H9 (cell line): ENCODE measurements at regions not wholly inside any gene's neighbourhood (a gene's known extent, or its start where the extent isn't known, plus 50 kb on each side); places are given as distances from the start of the nearest gene placed in this dataset.
"Not testable (repeated sequence)": the region's sequence is repeated elsewhere in the genome, so short reads cannot be mapped to it uniquely, and the experiment has no call there.

Experiments used
- DNase-seq: peaks from one replicate; pipeline ENCODE4 v3.0.0-alpha.2; 2017
- H2AFZ ChIP-seq: one replicate; pipeline ENCODE4 v1.6.1; 2013; ENCODE audit warnings: mild to moderate bottlenecking, low read length, control low read depth, moderate library complexity
- H2AK5ac ChIP-seq: 2 replicates; pipeline ENCODE4 v1.6.1; 2013; ENCODE audit warnings: low read length, control low read depth, mixed read lengths; ENCODE audit not compliant: insufficient read length
- H2BK120ac ChIP-seq: one replicate; pipeline ENCODE4 v1.6.1; 2013; ENCODE audit warnings: low read depth, mild to moderate bottlenecking, low read length, control low read depth, inconsistent platforms; ENCODE audit not compliant: poor library complexity, severe bottlenecking
- H2BK12ac ChIP-seq: 2 replicates; pipeline ENCODE4 v1.6.1; 2013; ENCODE audit warnings: low read length, control low read depth, mixed read lengths, low read depth; ENCODE audit not compliant: insufficient read length
- H2BK15ac ChIP-seq: 2 replicates; pipeline ENCODE4 v1.6.1; 2013; ENCODE audit warnings: low read depth, low read length, control low read depth
- H2BK20ac ChIP-seq: one replicate; pipeline ENCODE4 v1.6.1; 2013; ENCODE audit warnings: low read depth, mild to moderate bottlenecking, low read length, control low read depth, inconsistent platforms; ENCODE audit not compliant: poor library complexity, severe bottlenecking
- H2BK5ac ChIP-seq: 2 replicates; pipeline ENCODE4 v1.6.1; 2013; ENCODE audit warnings: low read length, control low read depth, mixed read lengths; ENCODE audit not compliant: insufficient read length
- H3K14ac ChIP-seq: 2 replicates; pipeline ENCODE4 v1.6.1; 2013; ENCODE audit warnings: low read length, control low read depth; ENCODE audit not compliant: insufficient read depth
- H3K18ac ChIP-seq: 2 replicates; pipeline ENCODE4 v1.6.1; 2013; ENCODE audit warnings: low read depth, mild to moderate bottlenecking, mixed read lengths, low read length, control low read depth; ENCODE audit not compliant: insufficient read length
- H3K23ac ChIP-seq: 2 replicates; pipeline ENCODE4 v1.6.1; 2013; ENCODE audit warnings: low read length, control low read depth, mixed read lengths, low read depth; ENCODE audit not compliant: insufficient read length
- H3K23me2 ChIP-seq: 2 replicates; pipeline ENCODE4 v1.6.1; 2013; ENCODE audit warnings: low read depth, mild to moderate bottlenecking, mixed read lengths, low read length, control low read depth; ENCODE audit not compliant: insufficient read length, poor library complexity, severe bottlenecking
- H3K27ac ChIP-seq: 2 replicates; pipeline ENCODE4 v1.5.1; 2013; ENCODE audit warnings: low read length, control low read depth, mixed read lengths, low read depth; ENCODE audit not compliant: insufficient read length
- H3K27me3 ChIP-seq: 2 replicates; pipeline ENCODE4 v1.6.1; 2013; ENCODE audit warnings: low read length, control low read depth, inconsistent platforms; ENCODE audit not compliant: insufficient read depth
- H3K4ac ChIP-seq: 2 replicates; pipeline ENCODE4 v1.6.1; 2013; ENCODE audit warnings: low read depth, mild to moderate bottlenecking, control low read depth, inconsistent platforms, low read length, moderate library complexity
- H3K4me1 ChIP-seq: 2 replicates; pipeline ENCODE4 v1.6.1; 2013; ENCODE audit warnings: low read length, control low read depth, inconsistent platforms; ENCODE audit not compliant: insufficient read depth
- H3K4me2 ChIP-seq: 2 replicates; pipeline ENCODE4 v1.6.1; 2013; ENCODE audit warnings: low read length, control low read depth, mixed read lengths; ENCODE audit not compliant: insufficient read length, insufficient read depth
- H3K56ac ChIP-seq: 2 replicates; pipeline ENCODE4 v1.6.1; 2013; ENCODE audit warnings: low read depth, mild to moderate bottlenecking, mixed read lengths, low read length, control low read depth; ENCODE audit not compliant: insufficient read length
- H3K79me1 ChIP-seq: 2 replicates; pipeline ENCODE4 v1.6.1; 2013; ENCODE audit warnings: low read depth, mild to moderate bottlenecking, moderate library complexity, low read length, control low read depth, inconsistent platforms; ENCODE audit not compliant: insufficient read depth, poor library complexity, severe bottlenecking
- H3K79me2 ChIP-seq: 2 replicates; pipeline ENCODE4 v1.6.1; 2013; ENCODE audit warnings: low read length, control low read depth, inconsistent platforms; ENCODE audit not compliant: insufficient read depth
- H3K9ac ChIP-seq: 2 replicates; pipeline ENCODE4 v1.6.1; 2013; ENCODE audit warnings: low read length, control low read depth, mixed read lengths; ENCODE audit not compliant: insufficient read length; ENCODE audit errors: extremely low read depth
- H3K9me3 ChIP-seq: one replicate; pipeline ENCODE4 v1.6.1; 2013; ENCODE audit warnings: low read depth, low read length, inconsistent platforms; ENCODE audit not compliant: control insufficient read depth
- H3T11ph ChIP-seq: one replicate; pipeline ENCODE4 v1.6.1; 2013; ENCODE audit warnings: mild to moderate bottlenecking, low read length, control low read depth, inconsistent platforms
- H4K20me1 ChIP-seq: one replicate; pipeline ENCODE4 v1.6.1; 2013; ENCODE audit not compliant: control insufficient read depth, insufficient read length, insufficient read depth
- H4K5ac ChIP-seq: 2 replicates; pipeline ENCODE4 v1.6.1; 2013; ENCODE audit warnings: low read depth, mild to moderate bottlenecking, mixed read lengths, low read length, control low read depth; ENCODE audit not compliant: insufficient read length
- H4K8ac ChIP-seq: replicated peaks from 2 replicates; pipeline ENCODE4 v1.6.1; 2013; ENCODE audit warnings: low read length, control low read depth, mixed read lengths, low read depth; ENCODE audit not compliant: insufficient read length
- H4K91ac ChIP-seq: 2 replicates; pipeline ENCODE4 v1.6.1; 2013; ENCODE audit warnings: low read depth, mild to moderate bottlenecking, moderate library complexity, mixed read lengths, low read length, control low read depth; ENCODE audit not compliant: insufficient read length
- H3K27ac Mint-ChIP-seq, 3 experiments: 2 replicates in 2 of 3; 3 replicates in 1 of 3; pipeline ENCODE4 v1.8.0; 2020 to 2021; ENCODE audit warnings: mixed read lengths in 3 of 3, mild to moderate bottlenecking in 1 of 3, moderate library complexity in 1 of 3
- H3K27me3 Mint-ChIP-seq: 2 replicates; pipeline ENCODE4 v1.8.0; 2021; ENCODE audit warnings: low read depth, mild to moderate bottlenecking, moderate library complexity, mixed read lengths
- H3K36me3 Mint-ChIP-seq, 3 experiments: 2 replicates in 2 of 3; 3 replicates in 1 of 3; pipeline ENCODE4 v1.8.0; 2020 to 2021; ENCODE audit warnings: low read depth in 3 of 3, mixed read lengths in 3 of 3; ENCODE audit not compliant: insufficient read depth in 1 of 3
- H3K4me1 Mint-ChIP-seq, 2 experiments: 2 replicates each; pipeline ENCODE4 v1.8.0; 2020; ENCODE audit warnings: mixed read lengths in 2 of 2
- H3K4me3 Mint-ChIP-seq, 2 experiments: 2 replicates in 1 of 2; 3 replicates in 1 of 2; pipeline ENCODE4 v1.8.0; 2020 to 2021; ENCODE audit warnings: mild to moderate bottlenecking in 2 of 2, mixed read lengths in 2 of 2, moderate library complexity in 1 of 2
- H3K9me3 Mint-ChIP-seq, 2 experiments: 2 replicates in 1 of 2; 3 replicates in 1 of 2; pipeline ENCODE4 v1.8.0; 2020; ENCODE audit warnings: mild to moderate bottlenecking in 2 of 2, mixed read lengths in 2 of 2, moderate library complexity in 1 of 2
- CTCF ChIP-seq: fragments of 200-600 bp; sonication (generic); conservative IDR thresholded peaks from 3 replicates; pipeline ENCODE4 v1.8.0; 2021; ENCODE audit warnings: antibody characterized with exemption, mild to moderate bottlenecking
- WGBS: extraction: QIAGEN DNeasy Blood & Tissue Kit; methylation state at CpG from one replicate; pipeline ENCODE4 v1.1.7; 2013; ENCODE audit warnings: missing lambda C conversion rate, low lambda C conversion rate, mixed read lengths; ENCODE audit not compliant: insufficient read length; ENCODE audit errors: extremely low coverage; 5-methylcytosine and 5-hydroxymethylcytosine counted together

DNA sequence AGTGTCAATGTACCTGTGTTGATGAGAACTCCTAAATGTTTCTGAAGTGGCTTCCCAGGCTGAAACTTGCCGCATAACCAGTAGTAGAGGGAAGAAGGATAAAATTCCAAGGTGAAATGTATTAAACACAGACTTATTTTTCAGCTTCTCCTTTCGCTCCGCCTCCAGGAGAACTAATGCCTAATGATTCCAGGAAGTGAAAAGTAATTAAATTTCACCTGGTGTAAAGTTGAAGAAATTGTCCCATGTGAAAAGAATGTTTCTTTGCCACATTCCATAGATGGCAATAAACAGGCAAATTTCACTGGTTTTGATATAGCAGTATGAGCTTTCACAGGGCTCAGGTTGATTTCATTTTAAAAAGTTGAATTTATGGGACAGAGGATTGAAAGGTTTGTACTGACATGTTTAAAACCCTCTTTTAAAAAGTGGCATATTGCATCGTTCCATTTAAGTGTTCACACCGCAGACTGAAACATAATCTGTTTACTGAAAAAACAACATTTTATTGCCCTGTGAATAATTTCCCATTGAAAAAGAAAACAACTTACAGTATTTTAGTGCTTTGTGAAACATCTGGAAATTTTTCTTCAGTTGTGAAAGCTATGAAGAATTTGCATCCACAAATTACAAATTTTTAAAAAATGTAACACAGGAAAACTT lies 453.4 kb upstream of the NFE2L3 start:
- Mint-ChIP-seq H3K9me3 (peaks cover 11 to 15% of the 10 kb centered on the region in 2 experiments), H3K36me3 (peaks cover 3 to 6% (median 5%) of the 10 kb centered on the region in 3 experiments; a peak in 3 of 7 replicates), H3K4me3 (no peak overlapping the region), H3K27me3 (no peaks in the 10 kb centered on the region; the same call in 1 of the 2 replicates), H3K4me1 (peaks cover 22 to 34% of the 10 kb centered on the region in 2 experiments), H3K27ac (no peak overlapping the region)
- no peak overlapping the region for H2AK5ac ChIP-seq
- no peak overlapping the region for H3T11ph ChIP-seq
- WGBS: no CpG with 5 or more reads among the region's 5 CpGs
- H3K4ac ChIP-seq: no peak overlapping the region
- H2BK20ac ChIP-seq: no peak overlapping the region
- no peaks in the 10 kb centered on the region for H4K20me1 ChIP-seq
- no peak overlapping the region for H4K91ac ChIP-seq
- H2BK5ac ChIP-seq: no peak overlapping the region
- no peak overlapping the region for H2BK15ac ChIP-seq
- no peaks in the 10 kb centered on the region for H3K23me2 ChIP-seq
- H2BK12ac ChIP-seq: no peak overlapping the region
- H3K27ac ChIP-seq: no peak overlapping the region
- no peaks in the 10 kb centered on the region for H3K79me1 ChIP-seq
- H3K9me3 ChIP-seq: no peaks in the 10 kb centered on the region
- H3K18ac ChIP-seq: no peak overlapping the region
- H3K4me2 ChIP-seq: no peak overlapping the region
- no peak overlapping the region for H3K23ac ChIP-seq
- no peak overlapping the region for H2BK120ac ChIP-seq
- no peaks in the 10 kb centered on the region for H3K27me3 ChIP-seq
- no peaks in the 10 kb centered on the region for H3K79me2 ChIP-seq
- H3K9ac ChIP-seq: no peak overlapping the region
- no peak for TF ChIP-seq CTCF
- no peak overlapping the region for H3K14ac ChIP-seq
- DNase-seq: no peak
- H3K56ac ChIP-seq: no peak overlapping the region
- no peak overlapping the region for H4K5ac ChIP-seq
- H3K4me1 ChIP-seq: peaks cover 7% of the 10 kb centered on the region; the same call in 1 of the 2 replicates
- no peak overlapping the region for H2AFZ ChIP-seq
- H4K8ac ChIP-seq: no peak overlapping the region

DNA sequence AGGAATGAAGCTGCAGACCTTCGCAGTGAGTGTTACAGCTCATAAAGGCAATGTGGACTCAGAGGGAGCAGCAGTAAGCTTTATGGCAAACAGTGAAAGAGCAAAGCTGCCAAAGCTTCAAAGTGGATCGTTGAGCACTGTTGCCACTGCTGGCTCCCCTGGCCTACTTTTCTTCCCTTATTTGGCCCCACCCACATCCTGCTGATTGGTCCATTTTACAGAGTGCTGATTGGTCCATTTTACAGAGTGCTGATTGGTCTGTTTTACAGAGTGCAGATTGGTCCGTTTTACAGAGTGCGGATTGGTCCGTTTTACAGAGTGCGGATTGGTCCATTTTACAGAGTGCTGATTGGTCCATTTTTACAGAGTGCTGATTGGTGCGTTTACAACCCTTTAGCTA lies 451.9 kb upstream of the NFE2L3 start:
- not testable (repeated sequence) for H3K27me3 Mint-ChIP-seq, H3K18ac ChIP-seq, H3K27ac Mint-ChIP-seq, H4K8ac ChIP-seq, H2AK5ac ChIP-seq, H3K79me2 ChIP-seq, H3K79me1 ChIP-seq, H2BK120ac ChIP-seq, H3K14ac ChIP-seq, H3K9ac ChIP-seq, H3K4me1 ChIP-seq, H3T11ph ChIP-seq, H3K36me3 Mint-ChIP-seq, H2BK5ac ChIP-seq, H3K56ac ChIP-seq, H3K27ac ChIP-seq, H3K9me3 ChIP-seq, H4K5ac ChIP-seq, H2BK20ac ChIP-seq, H3K4me3 Mint-ChIP-seq, H3K4ac ChIP-seq, H2BK15ac ChIP-seq, H2AFZ ChIP-seq, H3K23me2 ChIP-seq, H3K23ac ChIP-seq, H3K4me2 ChIP-seq, H3K27me3 ChIP-seq, DNase-seq, H2BK12ac ChIP-seq, H4K20me1 ChIP-seq, H4K91ac ChIP-seq
- H3K9me3 Mint-ChIP-seq: peaks cover 14 to 17% of the 10 kb centered on the region in 2 experiments
- H3K4me1 Mint-ChIP-seq: peaks cover 16 to 28% of the 10 kb centered on the region in 2 experiments
- WGBS: no CpG with 5 or more reads among the region's 7 CpGs
